Erythroblast (primary cell): ENCODE measurements at regions not wholly inside any gene's neighbourhood (a gene's known extent, or its start where the extent isn't known, plus 50 kb on each side); places are given as distances from the start of the nearest gene placed in this dataset.

Experiments used
- GATA1 ChIP-seq: IDR thresholded peaks from 2 replicates; pipeline ENCODE4 v1.6.1; 2011; ENCODE audit warnings: low read depth, mild to moderate bottlenecking, control low read depth, low read length, moderate library complexity
- POLR2A ChIP-seq: IDR thresholded peaks from 2 replicates; pipeline ENCODE4 v1.6.1; 2011; ENCODE audit warnings: mild to moderate bottlenecking, low read length

DNA sequence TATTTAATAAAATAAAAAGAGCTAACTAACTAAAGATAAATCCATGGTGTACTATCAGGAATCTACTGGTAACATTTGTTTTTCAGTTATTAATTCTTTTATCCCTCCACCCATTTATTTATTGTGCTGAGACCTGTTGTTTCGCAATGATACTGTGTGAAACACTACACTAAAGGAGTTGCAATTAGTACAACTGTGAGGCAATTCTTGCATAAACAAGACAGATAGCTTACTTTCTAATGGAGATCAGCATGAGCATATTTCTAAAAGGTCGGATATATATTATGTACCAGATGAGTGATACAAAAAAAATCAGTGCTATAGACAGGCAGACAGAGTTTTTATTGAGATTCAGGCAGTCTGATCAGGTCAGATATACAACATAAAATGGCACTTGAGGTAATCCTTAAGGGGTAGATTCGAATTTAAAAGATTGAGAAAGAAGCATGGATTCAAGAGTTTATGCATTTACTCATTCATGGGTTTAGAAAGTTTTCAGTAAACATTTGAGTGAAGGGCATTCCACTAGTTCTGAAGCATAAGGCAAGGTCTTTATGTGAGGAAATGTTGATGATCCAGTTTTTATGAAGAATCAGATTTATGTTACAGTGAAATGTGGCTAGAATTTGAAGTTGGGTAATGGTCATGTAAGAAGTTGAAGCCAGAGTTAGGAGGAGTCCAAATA lies 147.6 kb downstream of the POLR1F start:
- TF ChIP-seq POLR2A (no peak), GATA1 (no peak)
